ENCODE measurements at regions not wholly inside any gene's neighbourhood (a gene's known extent, or its start where the extent isn't known, plus 50 kb on each side); places are given as distances from the start of the nearest gene placed in this dataset.

GRCh38 chr20:19960745-19961144 is 56.4 kb upstream of the NAA20 start:
- TF ChIP-seq ZNF184 (tag by site-specific recombination; IDR thresholded peaks at IDR 0.05) (no peak), ZNF629 (tag by site-specific recombination; IDR thresholded peaks at IDR 0.05) (no peak), ZNF2 (tag by site-specific recombination; IDR thresholded peaks at IDR 0.05) (no peak), ZNF23 (tag by site-specific recombination; IDR thresholded peaks at IDR 0.05; ENCODE audit: borderline replicate concordance) (no peak), ZNF280C (tag by site-specific recombination; IDR thresholded peaks at IDR 0.05) (no peak), ZFP41 (tag by site-specific recombination; IDR thresholded peaks at IDR 0.05; ENCODE audit: borderline replicate concordance) (no peak), ZBTB1 (tag by site-specific recombination; IDR thresholded peaks at IDR 0.05) (no peak), ATF2 (tag by site-specific recombination; IDR thresholded peaks at IDR 0.05; ENCODE audit: low read depth) (no peak), HOXA7 (CRISPR knock-in tag; IDR thresholded peaks at IDR 0.05; ENCODE audit: borderline replicate concordance) (no peak), ZNF692 (tag by site-specific recombination; IDR thresholded peaks at IDR 0.05) (no peak), TCF7L2 (IDR thresholded peaks at IDR 0.05; ENCODE audit: borderline replicate concordance, low read depth, low read length) (no peak), ZNF148 (tag by site-specific recombination; IDR thresholded peaks at IDR 0.05; ENCODE audit: borderline replicate concordance) (no peak)
- CTCF ChIA-PET: no interaction called here
- Histone ChIP-seq H3K36me3 (ENCODE audit: control insufficient read depth in 2 of 2, insufficient read depth in 1 of 2, low read length in 2 of 2) (no peaks in the 10 kb centered on the region), H3K9me3 (ENCODE audit: control insufficient read depth, insufficient read depth, low read depth, low read length) (no peaks in the 10 kb centered on the region), H3K4me1 (ENCODE audit: control insufficient read depth, insufficient read depth, low read length) (no peaks in the 10 kb centered on the region), H3K27ac (ENCODE audit: extremely low read depth, low read depth, low read length) (no peak overlapping the region), H3K4me3 (ENCODE audit: low read depth, low read length) (no peak overlapping the region)
- POLR2A ChIA-PET: no interaction called here

GRCh38 chr20:19961293-19961692 is 55.9 kb upstream of the NAA20 start:
- ChIA-PET CTCF (no interaction called here), POLR2A (no interaction called here)
- H3K9me3 ChIP-seq (ENCODE audit: control insufficient read depth, insufficient read depth, low read depth, low read length): no peaks in the 10 kb centered on the region
- TF ChIP-seq SP2 (tag by site-specific recombination; IDR thresholded peaks at IDR 0.05): no peak
- no peak for TF ChIP-seq WT1 (tag by site-specific recombination; IDR thresholded peaks at IDR 0.05)
- no peak for TF ChIP-seq ZNF624 (tag by site-specific recombination; IDR thresholded peaks at IDR 0.05)
- no peak for TF ChIP-seq HOXD13 (CRISPR knock-in tag; IDR thresholded peaks at IDR 0.05; ENCODE audit: borderline replicate concordance)
- TF ChIP-seq ZNF18 (tag by site-specific recombination; IDR thresholded peaks at IDR 0.05): no peak
- no peak for TF ChIP-seq IKZF3 (tag by site-specific recombination; IDR thresholded peaks at IDR 0.05)
- no peak for TF ChIP-seq SCRT2 (tag by site-specific recombination; IDR thresholded peaks at IDR 0.05)
- no peak for TF ChIP-seq ZSCAN5A (tag by site-specific recombination; IDR thresholded peaks at IDR 0.05)
- no peak for TF ChIP-seq ZIC2 (tag by site-specific recombination; IDR thresholded peaks at IDR 0.05)
- TF ChIP-seq GLIS2 (tag by site-specific recombination; IDR thresholded peaks at IDR 0.05): no peak
- TF ChIP-seq ZNF645 (tag by site-specific recombination; IDR thresholded peaks at IDR 0.05): no peak

More at GRCh38 chr20:19961293-19961692, 55.9 kb upstream of the NAA20 start:
- Histone ChIP-seq H3K36me3 (ENCODE audit: control insufficient read depth in 2 of 2, insufficient read depth in 1 of 2, low read length in 2 of 2) (no peaks in the 10 kb centered on the region), H3K4me3 (ENCODE audit: low read depth, low read length) (no peak overlapping the region), H3K4me1 (ENCODE audit: control insufficient read depth, insufficient read depth, low read length) (no peaks in the 10 kb centered on the region), H3K27ac (ENCODE audit: extremely low read depth, low read depth, low read length) (no peak overlapping the region)

Data from HEK293 (cell line).